H7 (cell line): ENCODE measurements at regions not wholly inside any gene's neighbourhood (a gene's known extent, or its start where the extent isn't known, plus 50 kb on each side); places are given as distances from the start of the nearest gene placed in this dataset.
"Not testable (repeated sequence)": the region's sequence is repeated elsewhere in the genome, so short reads cannot be mapped to it uniquely, and the experiment has no call there.

Experiments
- DNase-seq: peaks from one replicate; pipeline ENCODE4 v3.0.0; 2012
- H3K27me3 ChIP-seq: 2 replicates; pipeline ENCODE4 v1.6.0; 2011; ENCODE audit warnings: mild to moderate bottlenecking, low read length; ENCODE audit not compliant: control insufficient read depth, insufficient read depth
- H3K36me3 ChIP-seq: replicated peaks from 2 replicates; pipeline ENCODE4 v1.5.1; 2011; ENCODE audit warnings: low read length; ENCODE audit not compliant: control insufficient read depth, insufficient read depth
- H3K4me3 ChIP-seq: 2 replicates; pipeline ENCODE4 v1.5.1; 2011; ENCODE audit warnings: low read depth, mild to moderate bottlenecking, control low read depth, low read length, moderate library complexity; ENCODE audit not compliant: insufficient read depth

DNA sequence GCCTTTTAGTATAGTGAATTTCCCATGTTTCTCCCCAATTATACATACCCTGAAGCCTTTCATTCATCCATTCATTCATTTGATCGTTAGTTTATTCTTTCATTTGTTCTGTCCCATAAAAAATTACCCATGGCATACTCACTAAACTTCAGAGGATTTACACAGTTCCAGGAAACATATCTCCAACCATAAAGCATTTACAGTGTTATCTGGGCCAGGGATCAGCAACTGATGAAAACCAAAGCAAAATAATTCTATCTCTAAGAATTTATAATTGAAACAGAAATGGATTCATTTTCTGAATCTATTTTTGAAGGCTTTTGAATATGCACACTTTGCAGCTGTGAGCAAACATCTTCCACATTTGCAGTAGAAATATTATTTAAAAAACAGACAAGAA lies 547.7 kb downstream of the KCNJ2 start:
- Histone ChIP-seq H3K4me3 (no peak overlapping the region), H3K27me3 (no peaks in the 10 kb centered on the region), H3K36me3 (no peaks in the 10 kb centered on the region)
- no peak for DNase-seq

DNA sequence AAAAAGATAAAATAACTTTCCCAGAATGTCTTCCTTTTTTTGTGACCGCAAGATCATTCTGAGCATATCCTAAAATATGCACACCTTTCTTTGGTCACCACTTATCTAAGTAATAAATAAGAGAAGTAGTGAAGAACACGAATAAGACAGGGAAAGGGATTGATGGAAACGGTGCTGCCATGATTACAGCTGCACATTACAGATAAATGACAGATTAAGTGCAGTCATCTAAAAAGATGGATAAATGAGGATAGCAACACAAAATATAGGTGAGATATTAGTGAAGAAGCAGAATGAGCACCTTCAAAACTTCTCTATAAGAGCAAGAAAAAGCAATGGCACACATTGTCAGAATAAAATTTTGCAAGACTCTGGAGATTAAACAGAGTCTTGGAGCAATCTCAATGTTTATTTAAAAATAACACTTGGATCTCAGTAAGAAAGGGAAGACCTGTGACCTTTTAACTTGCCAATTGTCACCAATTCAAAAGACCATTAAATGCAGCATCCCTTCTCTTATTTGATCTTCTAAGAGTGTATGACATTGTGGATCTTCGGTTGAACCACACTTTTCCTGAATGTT lies 567.1 kb downstream of the KCNJ2 start:
- DNase-seq: no peak
- Histone ChIP-seq H3K36me3 (no peaks in the 10 kb centered on the region), H3K4me3 (no peak overlapping the region), H3K27me3 (no peaks in the 10 kb centered on the region)

DNA sequence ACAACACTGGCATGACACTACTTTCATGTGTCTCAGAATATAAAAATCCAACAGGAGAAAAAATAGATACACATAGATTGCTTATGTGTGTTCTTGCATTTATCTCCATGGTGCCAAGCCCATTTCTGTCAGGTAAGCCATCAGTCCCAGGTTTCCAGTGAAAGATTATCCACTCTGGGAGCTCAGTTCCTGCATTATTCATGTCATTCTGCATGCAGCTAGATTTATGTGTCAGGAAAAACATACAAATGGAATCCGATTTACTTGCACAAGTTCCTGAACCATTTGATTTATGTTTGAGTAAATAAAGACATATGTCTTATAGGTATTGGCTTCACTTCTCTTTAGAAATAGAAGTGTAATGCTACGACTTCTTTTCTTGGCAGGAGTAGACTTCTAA lies 569.7 kb downstream of the KCNJ2 start:
- Histone ChIP-seq H3K27me3 (no peaks in the 10 kb centered on the region), H3K4me3 (no peak overlapping the region), H3K36me3 (no peaks in the 10 kb centered on the region)
- DNase-seq: no peak

DNA sequence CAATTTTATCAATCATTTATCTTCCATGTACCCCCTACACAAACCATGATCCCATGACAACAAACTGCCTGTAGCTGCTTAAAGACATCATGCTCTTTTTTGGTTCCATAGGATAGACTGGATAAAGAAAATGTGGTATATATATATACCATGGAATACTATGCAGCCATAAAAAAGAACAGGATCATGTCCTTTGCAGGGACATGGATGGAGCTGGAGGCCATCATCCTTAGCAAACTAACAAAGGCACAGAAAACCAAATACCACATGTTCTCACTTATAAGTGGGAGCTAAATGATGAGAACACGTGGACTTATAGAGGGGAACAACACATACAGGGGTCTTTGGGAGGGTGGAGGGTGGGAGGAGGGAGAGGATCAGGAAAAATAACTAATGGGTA lies 577.2 kb downstream of the KCNJ2 start:
- H3K27me3 ChIP-seq, H3K36me3 ChIP-seq, DNase-seq, H3K4me3 ChIP-seq: not testable (repeated sequence)

DNA sequence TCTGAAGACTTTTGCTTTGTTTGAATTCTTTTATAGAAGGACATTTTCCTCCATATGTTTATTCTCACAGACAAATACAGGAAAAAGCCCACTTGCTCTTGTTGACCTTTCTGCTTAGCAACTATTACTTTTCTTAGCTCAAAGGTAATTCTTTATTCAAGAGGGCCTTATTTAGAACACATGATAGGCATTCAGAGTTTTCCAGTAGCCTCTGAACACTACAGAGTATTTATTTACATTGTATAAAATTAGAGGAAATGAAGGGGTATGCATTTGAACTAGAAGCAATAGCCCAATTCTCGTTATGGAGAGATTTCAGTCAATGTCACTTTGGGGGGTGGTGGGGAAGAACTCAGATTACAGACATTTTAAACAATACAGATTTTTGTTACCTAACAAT lies 581.7 kb downstream of the KCNJ2 start:
- no peak for DNase-seq
- H3K4me3 ChIP-seq: no peak overlapping the region
- H3K36me3 ChIP-seq: no peaks in the 10 kb centered on the region
- no peaks in the 10 kb centered on the region for H3K27me3 ChIP-seq

DNA sequence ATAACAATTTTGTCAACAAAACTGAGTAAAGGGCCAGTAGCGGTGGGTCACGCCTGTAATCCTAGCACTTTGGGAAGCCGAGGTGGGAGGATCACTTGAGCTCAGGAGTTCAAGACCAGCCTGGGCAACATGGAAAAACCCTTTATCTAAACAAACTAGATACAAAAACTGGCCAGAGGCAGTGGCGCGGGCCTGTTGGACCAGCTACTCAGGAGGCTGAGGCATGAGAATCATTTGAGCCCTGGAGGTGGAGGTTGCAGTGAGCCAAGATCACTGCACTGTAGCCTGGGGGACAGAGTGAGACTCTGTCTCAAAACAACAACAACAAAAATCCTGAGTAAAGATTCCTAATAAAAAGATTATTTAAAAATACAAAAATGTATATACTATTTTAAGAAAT lies 583.1 kb downstream of the KCNJ2 start:
- H3K27me3 ChIP-seq, H3K4me3 ChIP-seq, DNase-seq, H3K36me3 ChIP-seq: not testable (repeated sequence)

- DNase-seq: no peak
Observed at GRCh38 chr17:70752966-70753467, 583.7 kb downstream of the KCNJ2 start.

GRCh38 chr17:70763018-70763417 lies 593.7 kb downstream of the KCNJ2 start:
- H3K27me3 ChIP-seq: no peaks in the 10 kb centered on the region
- H3K36me3 ChIP-seq: no peaks in the 10 kb centered on the region
- no peak for DNase-seq

More at GRCh38 chr17:70752966-70753467, 583.7 kb downstream of the KCNJ2 start:
- no peaks in the 10 kb centered on the region for H3K27me3 ChIP-seq
- H3K36me3 ChIP-seq: no peaks in the 10 kb centered on the region
- no peak overlapping the region for H3K4me3 ChIP-seq

GRCh38 chr17:70767102-70767701 lies 597.9 kb downstream of the KCNJ2 start:
- no peaks in the 10 kb centered on the region for H3K27me3 ChIP-seq
- DNase-seq: peak; percentile 21
- no peak overlapping the region for H3K4me3 ChIP-seq
- no peaks in the 10 kb centered on the region for H3K36me3 ChIP-seq

More at GRCh38 chr17:70763018-70763417, 593.7 kb downstream of the KCNJ2 start:
- no peak overlapping the region for H3K4me3 ChIP-seq

GRCh38 chr17:70769956-70770355 lies 600.6 kb downstream of the KCNJ2 start:
- Histone ChIP-seq H3K4me3 (no peak overlapping the region), H3K27me3 (no peaks in the 10 kb centered on the region), H3K36me3 (no peaks in the 10 kb centered on the region)
- DNase-seq: no peak

- Histone ChIP-seq H3K4me3 (no peak overlapping the region), H3K27me3 (no peaks in the 10 kb centered on the region), H3K36me3 (no peaks in the 10 kb centered on the region)
- DNase-seq: no peak
Observed at GRCh38 chr17:70771804-70772386, 602.6 kb downstream of the KCNJ2 start.

GRCh38 chr17:70772761-70773160 lies 603.4 kb downstream of the KCNJ2 start:
- DNase-seq: no peak
- Histone ChIP-seq H3K36me3 (no peaks in the 10 kb centered on the region), H3K27me3 (no peaks in the 10 kb centered on the region), H3K4me3 (no peak overlapping the region)

- Histone ChIP-seq H3K27me3 (no peaks in the 10 kb centered on the region), H3K4me3 (no peak overlapping the region), H3K36me3 (no peaks in the 10 kb centered on the region)
- DNase-seq: no peak
Observed at GRCh38 chr17:70773258-70773657, 603.9 kb downstream of the KCNJ2 start.

- no peak for DNase-seq
Observed at GRCh38 chr17:70774339-70775117, 605.2 kb downstream of the KCNJ2 start.

DNA sequence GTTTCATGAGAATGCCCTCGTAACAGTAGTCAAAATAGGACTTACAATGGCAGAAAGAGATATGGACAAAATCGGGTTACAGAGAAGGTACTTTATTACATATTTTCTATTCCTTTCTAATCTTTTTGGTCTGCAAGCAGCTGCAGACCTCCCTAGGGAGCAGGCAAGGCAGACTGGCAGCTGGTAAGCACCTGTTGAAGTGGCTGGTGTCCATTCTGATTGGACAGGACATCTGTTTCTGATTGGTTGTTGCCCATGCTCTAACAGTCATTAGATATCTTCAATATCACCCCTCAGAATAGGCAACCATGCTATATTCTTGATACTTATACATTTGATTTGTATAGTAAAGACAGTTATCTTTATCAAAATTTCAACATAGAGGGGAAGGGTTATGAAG lies 606.3 kb downstream of the KCNJ2 start:
- H3K27me3 ChIP-seq: no peaks in the 10 kb centered on the region
- H3K36me3 ChIP-seq: no peaks in the 10 kb centered on the region
- H3K4me3 ChIP-seq: no peak overlapping the region
- no peak for DNase-seq

More at GRCh38 chr17:70774339-70775117, 605.2 kb downstream of the KCNJ2 start:
- Histone ChIP-seq H3K27me3 (no peaks in the 10 kb centered on the region), H3K36me3 (no peaks in the 10 kb centered on the region), H3K4me3 (no peak overlapping the region)
